HCEC 1CT (cell line): ENCODE measurements at regions not wholly inside any gene's neighbourhood (a gene's known extent, or its start where the extent isn't known, plus 50 kb on each side); places are given as distances from the start of the nearest gene placed in this dataset.

Experiments
- DNase-seq: peaks from one replicate; pipeline ENCODE4 v3.0.0-alpha.2; 2017

GRCh38 chr12:24121911-24122310 is 172.4 kb upstream of the SOX5 start:
- DNase-seq, result no peak

GRCh38 chr12:24118668-24119067 is 169.2 kb upstream of the SOX5 start:
- DNase-seq, result peak; percentile 30

- DNase-seq, result no peak
These were observed 167.1 kb upstream of the SOX5 start for GRCh38 chr12:24116548-24116947.

- no peak for DNase-seq
These were observed 164.2 kb upstream of the SOX5 start for GRCh38 chr12:24113701-24114100.

GRCh38 chr12:24111616-24112015 is 162.1 kb upstream of the SOX5 start:
- DNase-seq, result peak; percentile 60

- DNase-seq, result peak; percentile 89
These were observed 161.6 kb upstream of the SOX5 start for GRCh38 chr12:24111086-24111485.

GRCh38 chr12:24109381-24110039 is 160.0 kb upstream of the SOX5 start:
- peak; percentile 45 for DNase-seq

- no peak for DNase-seq
These were observed 153.2 kb upstream of the SOX5 start for GRCh38 chr12:24102676-24103075.

GRCh38 chr12:24099576-24099975 is 150.1 kb upstream of the SOX5 start:
- no peak for DNase-seq

GRCh38 chr12:24095245-24095644 is 145.8 kb upstream of the SOX5 start:
- no peak for DNase-seq

- DNase-seq, result no peak
These were observed 140.0 kb upstream of the SOX5 start for GRCh38 chr12:24089510-24089890.

GRCh38 chr12:24088751-24089509 is 139.5 kb upstream of the SOX5 start:
- peak; percentile 67 for DNase-seq

GRCh38 chr12:24087294-24087693 is 137.8 kb upstream of the SOX5 start:
- DNase-seq, result no peak

- no peak for DNase-seq
These were observed 135.3 kb upstream of the SOX5 start for GRCh38 chr12:24084800-24085199.

GRCh38 chr12:24083838-24084237 is 134.4 kb upstream of the SOX5 start:
- DNase-seq, result no peak

- no peak for DNase-seq
These were observed 132.1 kb upstream of the SOX5 start for GRCh38 chr12:24081606-24082005.

GRCh38 chr12:24081092-24081529 is 131.6 kb upstream of the SOX5 start:
- no peak for DNase-seq

GRCh38 chr12:24080465-24080864 is 131.0 kb upstream of the SOX5 start:
- DNase-seq, result no peak

- no peak for DNase-seq
These were observed 129.6 kb upstream of the SOX5 start for GRCh38 chr12:24079083-24079482.

GRCh38 chr12:24078318-24078765 is 128.9 kb upstream of the SOX5 start:
- peak; percentile 9 for DNase-seq

GRCh38 chr12:24077161-24077560 is 127.7 kb upstream of the SOX5 start:
- no peak for DNase-seq

GRCh38 chr12:24075650-24076049 is 126.2 kb upstream of the SOX5 start:
- DNase-seq, result no peak

- DNase-seq, result no peak
These were observed 123.8 kb upstream of the SOX5 start for GRCh38 chr12:24073170-24073810.

- DNase-seq, result no peak
These were observed 122.8 kb upstream of the SOX5 start for GRCh38 chr12:24072302-24072701.
